Transverse colon (tissue), 4 donors: ENCODE measurements at regions not wholly inside any gene's neighbourhood (a gene's known extent, or its start where the extent isn't known, plus 50 kb on each side); places are given as distances from the start of the nearest gene placed in this dataset.

Experiments used
- DNase-seq: peaks from one replicate; pipeline ENCODE4 v3.0.0-alpha.2; 2019
- H3K27ac ChIP-seq, 4 donors: fragments of 200-600 bp; sonication (generic); 2 replicates each; pipeline ENCODE4 v1.5.1; 2016 to 2018; ENCODE audit warnings: inconsistent platforms in 4 of 4
- H3K27me3 ChIP-seq: fragments of 200-600 bp; sonication (generic); 2 replicates; pipeline ENCODE4 v1.5.1; 2017; ENCODE audit warnings: inconsistent platforms
- H3K36me3 ChIP-seq, 4 donors: fragments of 200-600 bp; sonication (generic); 2 replicates each; pipeline ENCODE4 v1.5.1; 2017 to 2019; ENCODE audit warnings: inconsistent platforms in 4 of 4
- H3K4me1 ChIP-seq, 4 donors: fragments of 200-600 bp; sonication (generic); 2 replicates each; pipeline ENCODE4 v1.5.1; 2017 to 2020; ENCODE audit warnings: inconsistent platforms in 4 of 4
- H3K4me3 ChIP-seq, 4 donors: fragments of 200-600 bp; sonication (generic); 1 replicate in 1 of 4; 2 replicates in 3 of 4; pipeline versions ENCODE4 v1.5.1 to v1.6.1; 2017 to 2019; ENCODE audit warnings: inconsistent platforms in 4 of 4
- H3K9me3 ChIP-seq, 2 donors: fragments of 200-600 bp; sonication (generic); 2 replicates each; pipeline ENCODE4 v1.5.1; 2017 to 2019; ENCODE audit warnings: inconsistent platforms in 2 of 2
- CTCF ChIP-seq, 5 experiments: fragments of 200-600 bp in 3 of 5; fragments of 450-650 bp in 2 of 5; sonication (generic) in 3 of 5; IDR thresholded peaks; 1 replicate in 2 of 5; 2 replicates in 3 of 5; pipeline ENCODE4 v1.5.1; 2016 to 2017; ENCODE audit warnings: antibody characterized with exemption in 5 of 5, inconsistent platforms in 3 of 5, mild to moderate bottlenecking in 2 of 5, moderate library complexity in 1 of 5
- EP300 ChIP-seq: sonication (generic); formaldehyde crosslinking; IDR thresholded peaks from one replicate; pipeline ENCODE4 v1.6.1; 2017; ENCODE audit warnings: antibody characterized with exemption, low read depth
- POLR2A ChIP-seq: fragments of 450-650 bp; IDR thresholded peaks from one replicate; pipeline ENCODE4 v1.6.1; 2016; ENCODE audit warnings: antibody characterized with exemption, mild to moderate bottlenecking, moderate library complexity
- POLR2AphosphoS5 ChIP-seq, 3 donors: sonication (generic); formaldehyde crosslinking; IDR thresholded peaks; one replicate each; pipeline ENCODE4 v1.6.1; 2016; ENCODE audit warnings: antibody characterized with exemption in 3 of 3
- WGBS, 2 donors: methylation state at CpG; one replicate each; pipeline ENCODE4 v1.1.5; 2018; ENCODE audit warnings: low coverage in 1 of 2; 5-methylcytosine and 5-hydroxymethylcytosine counted together
- in situ Hi-C, 4 donors: fragments of 200-750 bp; cut with MboI; loops; one replicate each; pipeline versions ENCODE4 v1.15.0 to v1.15.1; 2017; ENCODE audit warnings: low sequenced_read_pairs in 3 of 4, low pct_ligation_motif_present in 1 of 4, low pct_unique_long_range_greater_than_20kb in 1 of 4
- intact Hi-C: fragments of 100-400 bp; cut with DNase I; formaldehyde crosslinking; loops from one replicate; pipeline ENCODE4 v1.15.1; 2023; ENCODE audit warnings: low total_unique reads

GRCh38 chr1:173280899-173281660 is 73.9 kb upstream of the TNFSF4 start:
- WGBS, 2 donors = 65 to 86% methylated on average over 6 to 7 of the region's 7 CpGs
- no peaks in the 10 kb centered on the region for H3K4me1 ChIP-seq
- H3K9me3 ChIP-seq = no peaks in the 10 kb centered on the region
- H3K36me3 ChIP-seq = no peaks in the 10 kb centered on the region
- no peaks in the 10 kb centered on the region for H3K27me3 ChIP-seq
- H3K4me3 ChIP-seq = no peak overlapping the region
- in situ Hi-C loops = no loop called here
- no peak overlapping the region for H3K27ac ChIP-seq
- no peak for TF ChIP-seq POLR2A
- TF ChIP-seq POLR2AphosphoS5 (IDR thresholded peaks at IDR 0.05) = no peak
- no peak for TF ChIP-seq EP300
- no peak for TF ChIP-seq CTCF (IDR thresholded peaks at IDR 0.05)
- intact Hi-C loops = no loop called here
- DNase-seq = no peak

DNA sequence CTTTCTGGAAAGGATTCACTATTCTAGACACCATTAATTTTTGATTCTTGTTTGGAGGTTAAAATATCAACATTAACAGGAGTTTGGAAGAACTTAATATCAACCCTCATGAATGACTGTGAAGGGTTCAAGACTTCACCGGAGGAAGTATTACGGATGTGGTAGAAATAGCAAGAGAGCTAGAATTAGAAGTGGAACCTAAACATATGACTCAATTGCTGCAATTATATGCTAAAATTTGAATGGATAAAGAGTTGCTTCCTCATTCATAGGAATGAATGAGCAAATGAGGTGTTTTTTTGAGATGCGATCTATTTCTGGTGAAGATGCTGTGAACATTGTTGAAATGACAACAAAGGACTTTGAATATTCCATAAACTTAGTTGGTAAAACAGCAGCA is 77.9 kb upstream of the TNFSF4 start:
- no peaks in the 10 kb centered on the region for H3K27me3 ChIP-seq
- no peak for DNase-seq
- no peaks in the 10 kb centered on the region for H3K4me1 ChIP-seq
- WGBS, 2 donors = 88 to 89% methylated on average over 3 of the region's 3 CpGs
- no peak for TF ChIP-seq EP300
- TF ChIP-seq POLR2A = no peak
- TF ChIP-seq CTCF (IDR thresholded peaks at IDR 0.05) = no peak
- no peak for TF ChIP-seq POLR2AphosphoS5 (IDR thresholded peaks at IDR 0.05)
- no peaks in the 10 kb centered on the region for H3K36me3 ChIP-seq
- intact Hi-C loops = no loop called here
- in situ Hi-C loops = no loop called here
- H3K4me3 ChIP-seq = no peak overlapping the region
- no peaks in the 10 kb centered on the region for H3K9me3 ChIP-seq
- H3K27ac ChIP-seq = no peak overlapping the region

- Histone ChIP-seq H3K9me3 (no peaks in the 10 kb centered on the region), H3K4me3 (no peak overlapping the region), H3K36me3 (no peaks in the 10 kb centered on the region), H3K27me3 (no peaks in the 10 kb centered on the region), H3K4me1 (no peaks in the 10 kb centered on the region), H3K27ac (no peak overlapping the region)
- intact Hi-C loops = no loop called here
- in situ Hi-C loops = no loop called here
- no peak for DNase-seq
- 62 to 64% methylated on average over 1 of the region's 1 CpG for WGBS, 2 donors
- TF ChIP-seq POLR2AphosphoS5 (IDR thresholded peaks at IDR 0.05) = no peak
Measured at GRCh38 chr1:173287785-173288184, 80.7 kb upstream of the TNFSF4 start.

- Histone ChIP-seq H3K9me3 (no peaks in the 10 kb centered on the region), H3K4me1 (peaks cover 0 to 5% (median 2%) of the 10 kb centered on the region in 4 donors), H3K27me3 (no peaks in the 10 kb centered on the region), H3K27ac (no peak overlapping the region), H3K36me3 (no peaks in the 10 kb centered on the region), H3K4me3 (no peak overlapping the region)
- 77 to 90% methylated on average over 1 of the region's 1 CpG for WGBS, 2 donors
- in situ Hi-C loops = no loop called here
- no peak for DNase-seq
- intact Hi-C loops = no loop called here
- no peak for TF ChIP-seq POLR2A
- TF ChIP-seq CTCF (IDR thresholded peaks at IDR 0.05) = no peak
- TF ChIP-seq EP300 = no peak
Measured at GRCh38 chr1:173293756-173294155, 86.6 kb upstream of the TNFSF4 start.

- H3K27me3 ChIP-seq = no peaks in the 10 kb centered on the region
- in situ Hi-C loops = no loop called here
- no peak for DNase-seq
- no peak overlapping the region for H3K27ac ChIP-seq
- no peak for TF ChIP-seq POLR2A
- no peak for TF ChIP-seq CTCF (IDR thresholded peaks at IDR 0.05)
- TF ChIP-seq POLR2AphosphoS5 (IDR thresholded peaks at IDR 0.05) = no peak
- no peak for TF ChIP-seq EP300
- peaks cover 0 to 5% (median 2%) of the 10 kb centered on the region in 4 donors for H3K4me1 ChIP-seq
- intact Hi-C loops = no loop called here
- no peak overlapping the region for H3K4me3 ChIP-seq
- 54 to 58% methylated on average over 2 of the region's 2 CpGs for WGBS, 2 donors
- H3K36me3 ChIP-seq = no peaks in the 10 kb centered on the region
- no peaks in the 10 kb centered on the region for H3K9me3 ChIP-seq
Measured at GRCh38 chr1:173294843-173295242, 87.7 kb upstream of the TNFSF4 start.
